HL-60 (cell line): ENCODE measurements at regions not wholly inside any gene's neighbourhood (a gene's known extent, or its start where the extent isn't known, plus 50 kb on each side); places are given as distances from the start of the nearest gene placed in this dataset.

ENCODE experiments used
- DNase-seq, 2 experiments: peaks; one replicate each; pipeline ENCODE4 v3.0.0-alpha.2; 2010 to 2020; ENCODE audit warnings: low read depth in 1 of 2, low spot score in 1 of 2
- H3K27ac ChIP-seq: fragments of 250-450 bp; sonication (Bioruptor Pico); replicated peaks from 2 replicates; pipeline ENCODE4 v1.5.1; 2020; ENCODE audit warnings: mild to moderate bottlenecking, moderate library complexity
- H3K27me3 ChIP-seq: fragments of 250-450 bp; sonication (Bioruptor Pico); 2 replicates; pipeline ENCODE4 v1.5.1; 2021; ENCODE audit warnings: mild to moderate bottlenecking, moderate library complexity; ENCODE audit not compliant: insufficient read depth, poor library complexity, severe bottlenecking
- H3K4me3 ChIP-seq: replicated peaks from 2 replicates; pipeline ENCODE4 v1.5.1; 2011; ENCODE audit warnings: mild to moderate bottlenecking, control low read depth, low read length; ENCODE audit not compliant: insufficient read depth
- CTCF ChIP-seq: IDR thresholded peaks from one replicate; pipeline ENCODE4 v1.5.1; 2011; ENCODE audit warnings: low read length, control low read depth, inconsistent platforms; ENCODE audit not compliant: insufficient read depth
- GABPA ChIP-seq: IDR thresholded peaks from 2 replicates; pipeline ENCODE4 v1.6.1; 2012; ENCODE audit warnings: low read depth
- POLR2AphosphoS5 ChIP-seq: IDR thresholded peaks from 2 replicates; pipeline ENCODE4 v1.6.1; 2012; ENCODE audit warnings: low read depth
- REST ChIP-seq: IDR thresholded peaks from 2 replicates; pipeline ENCODE4 v1.6.1; 2012; ENCODE audit warnings: low read depth; ENCODE audit not compliant: insufficient replicate concordance
- SPI1 ChIP-seq: IDR thresholded peaks from 2 replicates; pipeline ENCODE4 v1.6.1; 2012; ENCODE audit warnings: low read depth, mild to moderate bottlenecking, borderline replicate concordance

DNA sequence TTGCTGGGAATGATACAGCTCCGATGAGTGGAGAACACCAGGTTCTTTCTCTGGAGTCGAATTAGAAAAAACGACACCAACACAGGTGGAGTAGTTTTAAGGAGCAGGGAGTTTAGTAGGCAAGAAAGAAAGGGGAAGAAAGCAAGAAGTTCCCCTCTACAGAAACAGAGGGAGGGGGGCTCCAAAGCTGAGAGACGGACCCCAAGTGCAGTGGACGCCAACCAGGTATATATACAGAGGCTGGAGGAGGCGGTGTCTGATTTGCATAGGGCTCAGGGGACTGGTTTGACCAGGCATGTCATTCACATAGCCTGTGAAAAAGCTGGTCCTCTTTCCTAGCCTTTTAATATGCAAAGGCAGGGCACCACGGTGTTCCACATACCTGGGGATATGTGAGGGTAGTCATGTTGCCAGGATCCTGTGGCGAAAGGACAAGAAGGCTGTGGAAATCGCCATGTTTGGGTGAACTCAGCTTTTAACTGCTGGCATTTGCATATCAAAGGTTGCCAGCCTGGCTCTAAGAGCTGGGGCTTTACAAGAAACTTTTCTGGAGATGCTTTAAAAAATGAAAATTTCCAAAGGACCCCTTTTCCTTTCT lies 887.4 kb upstream of the EPHA6 start:
- TF ChIP-seq GABPA: no peak
- no peak for TF ChIP-seq REST
- TF ChIP-seq CTCF: no peak
- TF ChIP-seq POLR2AphosphoS5: no peak
- no peak for TF ChIP-seq SPI1
- no peak overlapping the region for H3K27ac ChIP-seq
- H3K4me3 ChIP-seq: no peak overlapping the region
- DNase-seq: no peak
- no peaks in the 10 kb centered on the region for H3K27me3 ChIP-seq

GRCh38 chr3:95934181-95934580 lies 880.2 kb upstream of the EPHA6 start:
- Histone ChIP-seq H3K27me3 (no peaks in the 10 kb centered on the region), H3K4me3 (no peak overlapping the region), H3K27ac (no peak overlapping the region)
- DNase-seq: no peak
- no peak for TF ChIP-seq POLR2AphosphoS5
- no peak for TF ChIP-seq CTCF
- no peak for TF ChIP-seq REST
- no peak for TF ChIP-seq SPI1
- TF ChIP-seq GABPA: no peak

DNA sequence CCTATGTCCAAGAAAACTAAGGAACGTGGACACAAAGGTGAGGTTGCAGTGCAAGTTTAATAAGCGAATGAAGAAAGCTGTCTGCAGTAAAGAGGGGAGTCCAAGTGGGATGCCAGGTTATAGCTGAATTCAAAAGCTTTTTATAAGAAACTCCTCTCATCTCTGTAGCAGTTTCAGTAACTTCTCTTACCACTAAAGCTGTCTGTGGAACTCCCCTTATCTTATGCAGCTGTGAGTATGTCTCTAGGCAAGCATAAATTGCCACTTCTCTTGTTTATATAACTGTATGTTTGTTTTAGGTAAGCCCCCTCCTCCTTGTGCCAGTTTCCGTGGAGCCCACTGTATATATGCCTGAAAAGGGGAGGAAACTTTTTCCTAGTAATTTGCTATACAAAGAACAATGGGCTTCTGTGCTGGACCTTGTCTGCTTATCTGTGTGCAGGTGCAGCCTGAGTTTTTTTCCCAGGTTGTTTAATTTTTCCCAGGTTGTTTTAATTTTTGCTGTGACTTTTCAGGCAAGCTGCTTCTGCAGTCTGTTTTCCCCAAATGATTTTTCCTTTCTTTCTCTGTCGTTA lies 875.1 kb upstream of the EPHA6 start:
- H3K27ac ChIP-seq: no peak overlapping the region
- H3K4me3 ChIP-seq: no peak overlapping the region
- H3K27me3 ChIP-seq: no peaks in the 10 kb centered on the region
- TF ChIP-seq SPI1 (no peak), GABPA (no peak), REST (no peak), POLR2AphosphoS5 (no peak), CTCF (no peak)
- DNase-seq: no peak
